Glomerular visceral epithelial cell (primary cell): ENCODE measurements at regions not wholly inside any gene's neighbourhood (a gene's known extent, or its start where the extent isn't known, plus 50 kb on each side); places are given as distances from the start of the nearest gene placed in this dataset.
"Not testable (repeated sequence)": the region's sequence is repeated elsewhere in the genome, so short reads cannot be mapped to it uniquely, and the experiment has no call there.

Experiments used
- DNase-seq: peaks from one replicate; pipeline ENCODE4 v3.0.0-alpha.2; 2016; ENCODE audit errors: extremely low spot score

- DNase-seq, result no peak
Measured at GRCh38 chr11:29255401-29255800, 761.4 kb downstream of the KCNA4 start.

- no peak for DNase-seq
Measured at GRCh38 chr11:29251738-29252137, 765.1 kb downstream of the KCNA4 start.

- no peak for DNase-seq
Measured at GRCh38 chr11:29249713-29250112, 767.1 kb downstream of the KCNA4 start.

- no peak for DNase-seq
Measured at GRCh38 chr11:29244355-29244754, 772.5 kb downstream of the KCNA4 start.

DNA sequence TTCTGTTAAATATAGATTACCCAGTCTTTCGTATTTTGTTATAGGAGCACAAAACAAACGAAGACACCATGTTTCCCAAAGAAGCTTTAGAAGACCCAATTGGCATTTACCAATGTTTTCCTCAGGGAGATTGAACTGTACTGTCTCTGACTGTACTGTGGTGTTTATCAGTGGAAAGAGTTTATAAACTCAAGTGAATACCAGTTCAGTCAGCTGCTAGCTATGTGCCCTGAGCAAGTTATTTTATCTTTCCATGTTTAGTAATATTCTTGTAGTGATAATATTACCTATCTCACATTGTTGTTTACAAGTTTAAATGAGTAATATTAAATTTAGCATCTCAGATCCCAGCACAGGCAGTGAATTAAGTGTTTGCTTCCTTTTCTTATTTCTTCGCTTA lies 773.2 kb downstream of the KCNA4 start:
- no peak for DNase-seq

DNA sequence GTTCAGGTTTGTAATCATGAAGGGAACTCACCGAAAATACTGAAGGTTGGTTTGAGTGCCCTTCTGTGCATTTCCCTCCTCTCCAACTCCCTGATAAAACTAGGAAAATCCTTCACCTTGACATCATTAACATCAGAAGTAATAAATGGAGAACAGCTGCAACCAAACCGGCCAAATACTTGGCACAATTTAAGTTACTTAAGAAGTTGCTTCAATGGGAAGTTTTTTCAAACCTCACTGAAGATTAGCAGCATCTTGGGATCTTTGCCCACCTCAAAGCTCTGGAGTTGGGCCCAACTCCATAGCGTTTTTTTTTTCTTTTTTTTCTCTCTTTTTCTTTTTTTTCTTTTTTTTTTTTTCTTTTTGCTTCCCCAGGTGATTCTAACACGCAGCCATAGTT lies 784.8 kb downstream of the KCNA4 start:
- DNase-seq, result no peak

- no peak for DNase-seq
Measured at GRCh38 chr11:29231586-29231985, 785.2 kb downstream of the KCNA4 start.

DNA sequence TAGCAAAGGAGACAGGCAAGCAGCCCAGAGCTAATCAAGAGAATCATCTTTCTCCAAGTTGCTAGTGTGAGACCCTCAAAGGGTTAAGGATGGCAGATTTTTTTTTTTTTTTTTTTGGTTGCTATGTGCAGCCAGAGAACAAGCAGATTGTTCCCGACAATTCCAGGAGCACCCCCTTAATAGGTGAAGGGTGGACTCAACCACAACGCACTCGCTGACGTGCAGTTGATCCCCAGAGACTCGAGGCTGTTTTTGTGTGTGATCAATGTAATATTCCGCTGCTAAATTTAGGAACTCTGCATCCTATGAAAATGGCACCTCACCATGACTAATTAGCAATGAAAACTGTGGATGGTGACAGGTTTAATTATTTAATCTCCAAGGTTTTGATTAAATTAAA lies 789.0 kb downstream of the KCNA4 start:
- DNase-seq, result no peak

GRCh38 chr11:29224739-29225384 lies 792.0 kb downstream of the KCNA4 start:
- no peak for DNase-seq

DNA sequence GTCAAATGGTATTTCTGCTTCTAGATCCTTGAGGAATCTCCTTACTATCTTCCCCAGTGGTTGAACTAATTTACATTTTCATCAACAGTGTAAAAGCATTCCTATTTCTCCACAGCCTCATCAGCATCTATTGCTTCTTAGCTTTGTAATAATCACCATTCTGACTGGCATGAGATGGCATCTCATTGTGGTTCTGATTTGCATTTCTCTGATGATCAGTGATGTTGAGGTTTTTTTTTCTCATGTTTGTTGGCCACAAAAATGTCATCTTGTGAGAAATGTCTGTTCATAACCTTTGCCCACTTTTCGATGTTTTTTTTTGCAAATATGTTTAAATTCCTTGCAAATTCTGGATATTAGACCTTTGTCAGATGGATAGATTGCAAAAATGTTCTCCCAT lies 797.3 kb downstream of the KCNA4 start:
- not testable (repeated sequence) for DNase-seq

- no peak for DNase-seq
Measured at GRCh38 chr11:29217901-29218300, 798.9 kb downstream of the KCNA4 start.

DNA sequence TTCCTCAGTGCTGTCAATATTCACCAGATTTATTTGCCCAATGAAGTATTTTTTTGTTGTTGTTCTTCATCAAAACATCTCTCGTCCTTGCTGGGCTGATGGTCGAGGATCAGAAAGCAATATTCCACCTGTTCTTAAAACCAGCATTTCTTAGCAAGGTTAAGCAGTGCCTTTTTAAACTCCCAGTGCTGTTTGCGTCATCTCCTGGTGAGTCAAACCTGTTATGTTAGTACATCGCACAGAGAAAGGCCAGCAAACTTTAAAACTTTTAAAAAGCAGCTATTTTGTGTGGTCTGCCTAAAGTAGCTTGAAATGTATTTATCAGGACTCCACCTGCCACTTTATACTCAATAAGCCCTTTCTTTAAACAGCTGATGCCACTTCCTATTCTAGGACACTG lies 802.0 kb downstream of the KCNA4 start:
- no peak for DNase-seq

GRCh38 chr11:29211202-29211601 lies 805.6 kb downstream of the KCNA4 start:
- no peak for DNase-seq

- DNase-seq, result no peak
Measured at GRCh38 chr11:29210426-29210825, 806.4 kb downstream of the KCNA4 start.

DNA sequence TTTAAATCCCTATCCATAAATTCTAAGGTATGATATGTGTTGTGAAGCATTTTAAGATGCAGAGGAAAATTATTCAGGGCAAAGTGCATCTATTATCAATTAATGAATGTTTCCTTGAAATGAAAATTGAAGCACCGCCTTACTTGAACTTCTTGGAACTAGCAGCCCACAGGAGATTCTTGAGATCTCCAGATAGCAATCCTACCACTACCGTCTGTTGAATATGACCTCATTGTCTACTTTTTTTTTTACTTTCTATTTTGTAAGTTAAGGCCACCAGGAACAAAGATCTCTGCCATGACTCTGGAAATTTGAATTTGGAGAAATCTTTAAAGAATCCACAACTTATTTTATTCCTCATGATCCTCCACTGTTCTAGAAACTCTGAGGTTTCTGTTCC lies 808.7 kb downstream of the KCNA4 start:
- no peak for DNase-seq

GRCh38 chr11:29200791-29201562 lies 815.9 kb downstream of the KCNA4 start:
- DNase-seq, result no peak

DNA sequence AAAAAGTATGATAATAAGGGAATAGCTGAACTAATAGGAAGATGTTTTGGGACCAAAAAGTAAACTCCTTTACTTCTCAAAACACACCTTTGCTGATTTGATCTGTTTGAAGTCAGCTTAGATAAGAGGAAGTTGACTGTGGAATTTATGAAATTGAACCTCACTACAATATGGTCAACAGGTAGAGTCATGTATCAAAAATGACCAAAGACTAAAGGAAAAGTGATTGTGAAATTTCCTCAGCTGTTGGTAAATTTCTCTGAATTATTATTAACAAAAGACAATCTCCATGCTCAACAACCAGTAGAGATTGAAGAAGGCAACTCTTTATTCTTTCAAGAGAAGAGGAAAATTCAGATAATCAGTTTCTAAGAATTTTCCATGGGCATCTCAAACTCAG lies 826.5 kb downstream of the KCNA4 start:
- DNase-seq, result no peak

GRCh38 chr11:29187215-29187614 lies 829.6 kb downstream of the KCNA4 start:
- no peak for DNase-seq

GRCh38 chr11:29184939-29185890 lies 831.6 kb downstream of the KCNA4 start:
- DNase-seq, result peak; percentile 86

GRCh38 chr11:29183301-29183700 lies 833.5 kb downstream of the KCNA4 start:
- DNase-seq, result no peak

DNA sequence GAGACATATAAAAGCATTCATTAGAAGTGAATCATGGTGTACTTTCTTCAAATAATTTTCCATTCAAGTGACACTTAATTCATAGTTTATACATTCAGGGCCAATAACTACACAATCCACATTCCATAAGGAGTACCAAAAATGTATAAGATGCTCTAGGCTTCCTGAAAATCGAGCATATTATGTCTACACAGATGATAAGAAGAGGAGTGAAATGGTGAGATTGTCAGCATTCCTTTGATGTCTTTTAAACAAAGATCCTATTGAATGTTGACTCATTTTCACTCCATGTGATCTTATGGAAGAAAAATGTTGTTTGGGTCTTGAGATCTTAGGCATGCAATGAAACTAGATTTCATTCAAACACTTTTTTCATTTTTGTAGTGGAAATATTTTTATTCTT lies 843.2 kb downstream of the KCNA4 start:
- DNase-seq, result peak; percentile 27

- no peak for DNase-seq
Measured at GRCh38 chr11:29171360-29171950, 845.4 kb downstream of the KCNA4 start.
